ENCODE measurements at regions not wholly inside any gene's neighbourhood (a gene's known extent, or its start where the extent isn't known, plus 50 kb on each side); places are given as distances from the start of the nearest gene placed in this dataset.

DNA sequence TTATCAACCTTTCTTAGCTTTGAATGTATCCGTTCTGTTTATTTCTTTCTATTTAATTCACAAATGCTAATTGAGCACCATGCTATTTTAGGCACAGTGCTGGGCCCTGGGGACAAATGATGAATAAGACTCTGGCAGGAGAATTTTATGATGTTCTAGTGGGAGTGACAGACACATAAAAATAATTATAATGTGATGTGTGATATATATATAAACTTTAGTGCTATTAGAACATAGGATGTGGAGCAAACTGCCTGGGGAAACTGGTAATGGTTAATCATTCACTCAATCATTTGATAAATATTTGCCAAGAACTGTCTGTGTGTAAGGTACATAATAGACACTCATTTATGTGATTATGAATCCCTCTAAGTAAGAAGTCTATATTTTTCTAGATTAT, 50.7 kb upstream of the FRY start:
- TF ChIP-seq, protein P1, sequence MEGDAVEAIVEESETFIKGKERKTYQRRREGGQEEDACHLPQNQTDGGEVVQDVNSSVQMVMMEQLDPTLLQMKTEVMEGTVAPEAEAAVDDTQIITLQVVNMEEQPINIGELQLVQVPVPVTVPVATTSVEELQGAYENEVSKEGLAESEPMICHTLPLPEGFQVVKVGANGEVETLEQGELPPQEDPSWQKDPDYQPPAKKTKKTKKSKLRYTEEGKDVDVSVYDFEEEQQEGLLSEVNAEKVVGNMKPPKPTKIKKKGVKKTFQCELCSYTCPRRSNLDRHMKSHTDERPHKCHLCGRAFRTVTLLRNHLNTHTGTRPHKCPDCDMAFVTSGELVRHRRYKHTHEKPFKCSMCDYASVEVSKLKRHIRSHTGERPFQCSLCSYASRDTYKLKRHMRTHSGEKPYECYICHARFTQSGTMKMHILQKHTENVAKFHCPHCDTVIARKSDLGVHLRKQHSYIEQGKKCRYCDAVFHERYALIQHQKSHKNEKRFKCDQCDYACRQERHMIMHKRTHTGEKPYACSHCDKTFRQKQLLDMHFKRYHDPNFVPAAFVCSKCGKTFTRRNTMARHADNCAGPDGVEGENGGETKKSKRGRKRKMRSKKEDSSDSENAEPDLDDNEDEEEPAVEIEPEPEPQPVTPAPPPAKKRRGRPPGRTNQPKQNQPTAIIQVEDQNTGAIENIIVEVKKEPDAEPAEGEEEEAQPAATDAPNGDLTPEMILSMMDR (IDR thresholded peaks at IDR 0.05): no peak
- TF ChIP-seq NFIC (IDR thresholded peaks at IDR 0.05; ENCODE audit: borderline replicate concordance): no peak
- TF ChIP-seq RXRA (IDR thresholded peaks at IDR 0.05; ENCODE audit: borderline replicate concordance, low read depth): no peak
- TF ChIP-seq FOSL2 (IDR thresholded peaks at IDR 0.05; ENCODE audit: borderline replicate concordance, low read depth): no peak
- TF ChIP-seq EP300 (IDR thresholded peaks at IDR 0.05; ENCODE audit: borderline replicate concordance in 1 of 2, low read depth in 1 of 2, low read length in 1 of 2): no peak
- no peak for TF ChIP-seq YY1 (IDR thresholded peaks at IDR 0.05; ENCODE audit: low read depth)
- TF ChIP-seq, protein P2, sequence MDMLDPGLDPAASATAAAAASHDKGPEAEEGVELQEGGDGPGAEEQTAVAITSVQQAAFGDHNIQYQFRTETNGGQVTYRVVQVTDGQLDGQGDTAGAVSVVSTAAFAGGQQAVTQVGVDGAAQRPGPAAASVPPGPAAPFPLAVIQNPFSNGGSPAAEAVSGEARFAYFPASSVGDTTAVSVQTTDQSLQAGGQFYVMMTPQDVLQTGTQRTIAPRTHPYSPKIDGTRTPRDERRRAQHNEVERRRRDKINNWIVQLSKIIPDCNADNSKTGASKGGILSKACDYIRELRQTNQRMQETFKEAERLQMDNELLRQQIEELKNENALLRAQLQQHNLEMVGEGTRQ (IDR thresholded peaks at IDR 0.05; ENCODE audit: borderline replicate concordance, low read depth, low read length): no peak
- no peak for TF ChIP-seq TEAD4 (IDR thresholded peaks at IDR 0.05; ENCODE audit: borderline replicate concordance, insufficient read depth)
- no peak for TF ChIP-seq ELF1 (IDR thresholded peaks at IDR 0.05)
- TF ChIP-seq, protein P3, sequence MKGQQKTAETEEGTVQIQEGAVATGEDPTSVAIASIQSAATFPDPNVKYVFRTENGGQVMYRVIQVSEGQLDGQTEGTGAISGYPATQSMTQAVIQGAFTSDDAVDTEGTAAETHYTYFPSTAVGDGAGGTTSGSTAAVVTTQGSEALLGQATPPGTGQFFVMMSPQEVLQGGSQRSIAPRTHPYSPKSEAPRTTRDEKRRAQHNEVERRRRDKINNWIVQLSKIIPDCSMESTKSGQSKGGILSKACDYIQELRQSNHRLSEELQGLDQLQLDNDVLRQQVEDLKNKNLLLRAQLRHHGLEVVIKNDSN (IDR thresholded peaks at IDR 0.05; ENCODE audit: borderline replicate concordance, low read depth): no peak
- no peak for TF ChIP-seq RAD21 (IDR thresholded peaks at IDR 0.05; ENCODE audit: low read length)
- no peak for TF ChIP-seq JUND (IDR thresholded peaks at IDR 0.05)
